Activated naive CD4-positive, alpha-beta T cell treated with anti-CD3 and anti-CD28 coated beads for 36 hours (primary cell): ENCODE measurements at regions not wholly inside any gene's neighbourhood (a gene's known extent, or its start where the extent isn't known, plus 50 kb on each side); places are given as distances from the start of the nearest gene placed in this dataset.

ENCODE experiments used
- CTCF ChIA-PET: fragments of 350-600 bp; sonication (Branson Sonifier 250); formaldehyde crosslinking; loops from one replicate; lab custom pipeline; 2021; ENCODE audit warnings: antibody characterized with exemption; lab: Charles Lee
- DNase-seq: peaks from one replicate; pipeline ENCODE4 v3.0.0-alpha.2; 2020
- H3K27ac Mint-ChIP-seq: one replicate; pipeline ENCODE4 v1.8.0; 2021; ENCODE audit warnings: mild to moderate bottlenecking, mixed read lengths
- H3K27me3 Mint-ChIP-seq: one replicate; pipeline ENCODE4 v1.8.0; 2021; ENCODE audit warnings: low read depth, mixed read lengths
- H3K36me3 Mint-ChIP-seq: one replicate; pipeline ENCODE4 v1.8.0; 2021; ENCODE audit warnings: low read depth, mixed read lengths
- H3K4me1 Mint-ChIP-seq: one replicate; pipeline ENCODE4 v1.8.0; 2021; ENCODE audit warnings: low read depth, mixed read lengths
- H3K4me3 Mint-ChIP-seq: one replicate; pipeline ENCODE4 v1.8.0; 2021; ENCODE audit warnings: mild to moderate bottlenecking, moderate library complexity, mixed read lengths
- H3K9me3 Mint-ChIP-seq: one replicate; pipeline ENCODE4 v1.8.0; 2021; ENCODE audit warnings: mixed read lengths
- intact Hi-C: fragments of 100-400 bp; cut with micrococcal nuclease; formaldehyde crosslinking; loops from one replicate; pipeline ENCODE4 v1.15.1; 2023

DNA sequence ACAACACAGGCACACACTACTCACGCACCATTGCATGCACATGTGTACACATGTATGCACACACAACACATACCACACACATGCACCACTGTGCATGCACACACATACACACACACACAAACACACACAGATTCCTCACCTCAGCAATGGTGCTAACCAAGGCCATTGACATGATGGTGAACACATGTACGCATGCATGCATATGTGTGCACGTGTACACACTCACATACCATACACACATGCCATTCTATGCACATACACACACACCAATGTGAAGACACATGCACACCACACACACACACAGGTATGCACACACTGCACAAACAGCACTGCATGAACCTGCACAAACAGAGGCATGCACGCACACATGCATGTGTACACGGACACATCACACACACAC, 976.0 kb downstream of the DCDC2C start:
- H3K27me3 Mint-ChIP-seq: no peaks in the 10 kb centered on the region
- H3K4me3 Mint-ChIP-seq: no peak overlapping the region
- CTCF ChIA-PET: no interaction called here
- peaks cover 10% of the 10 kb centered on the region for H3K9me3 Mint-ChIP-seq
- intact Hi-C loops: no loop called here
- H3K27ac Mint-ChIP-seq: no peak overlapping the region
- no peaks in the 10 kb centered on the region for H3K4me1 Mint-ChIP-seq
- no peak for DNase-seq
- no peaks in the 10 kb centered on the region for H3K36me3 Mint-ChIP-seq

DNA sequence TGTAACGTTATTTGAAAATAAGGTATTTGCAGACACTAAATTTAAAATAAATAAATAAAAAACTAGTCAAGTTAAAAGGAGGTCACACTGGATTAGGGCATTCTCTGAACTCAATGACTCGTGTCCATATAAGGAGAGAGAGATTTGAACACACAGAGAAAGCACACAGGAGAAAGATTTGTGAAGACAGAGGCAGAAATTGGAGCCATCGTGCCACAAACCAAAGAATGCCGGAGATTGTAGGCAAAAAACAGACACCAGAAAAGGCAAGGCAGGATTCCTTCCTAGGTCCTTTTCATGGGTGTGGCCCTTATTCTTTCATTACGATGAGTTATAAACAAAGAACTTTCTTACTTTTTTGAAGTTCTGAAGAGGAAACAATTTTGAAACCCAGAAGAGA, 981.5 kb downstream of the DCDC2C start:
- DNase-seq: no peak
- Mint-ChIP-seq H3K27ac (no peak overlapping the region), H3K4me1 (no peaks in the 10 kb centered on the region), H3K36me3 (no peaks in the 10 kb centered on the region), H3K9me3 (peaks cover 4% of the 10 kb centered on the region), H3K27me3 (no peaks in the 10 kb centered on the region), H3K4me3 (no peak overlapping the region)
- intact Hi-C loops: no loop called here
- CTCF ChIA-PET: no interaction called here

DNA sequence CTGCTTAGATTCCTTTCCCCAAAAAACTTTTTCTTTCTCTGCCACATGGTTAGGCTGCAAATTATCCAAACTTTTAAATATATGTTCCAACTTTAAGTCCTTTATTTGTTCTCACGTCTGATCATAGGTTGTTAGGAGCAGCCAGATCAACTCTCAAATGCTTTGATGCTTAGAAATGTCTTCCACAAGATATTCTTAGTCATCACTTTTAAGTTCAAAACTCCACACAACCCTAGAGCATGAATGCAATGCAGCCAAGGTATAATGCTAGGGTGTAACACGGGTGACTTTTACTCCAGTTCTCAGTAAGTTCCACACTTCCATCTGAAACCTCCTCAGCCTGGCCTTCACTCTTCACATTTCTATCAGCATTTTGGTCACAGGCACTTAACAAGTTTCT, 987.5 kb downstream of the DCDC2C start:
- no peaks in the 10 kb centered on the region for H3K36me3 Mint-ChIP-seq
- peaks cover 3% of the 10 kb centered on the region for H3K9me3 Mint-ChIP-seq
- no peaks in the 10 kb centered on the region for H3K4me1 Mint-ChIP-seq
- H3K27ac Mint-ChIP-seq: no peak overlapping the region
- DNase-seq: no peak
- H3K27me3 Mint-ChIP-seq: no peaks in the 10 kb centered on the region
- CTCF ChIA-PET: no interaction called here
- intact Hi-C loops: no loop called here
- no peak overlapping the region for H3K4me3 Mint-ChIP-seq

DNA sequence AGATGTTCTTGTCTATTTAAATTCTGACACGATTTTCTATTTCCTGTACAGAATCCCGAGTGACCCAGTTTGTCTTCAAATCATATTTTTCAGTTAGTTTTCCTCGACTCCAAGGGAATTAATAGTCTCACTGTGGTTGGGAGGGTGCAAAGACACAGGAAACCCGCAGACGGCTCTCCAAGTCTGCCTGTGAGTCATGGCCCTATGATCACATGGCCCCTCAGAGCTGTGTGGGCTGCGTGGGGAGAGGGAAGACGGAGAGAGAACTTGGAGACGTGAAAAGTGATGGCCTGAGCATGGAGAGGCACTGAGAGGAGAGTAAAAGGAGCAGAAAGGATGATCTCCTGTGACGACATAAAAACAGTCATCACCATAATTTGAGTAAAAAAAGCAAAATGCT, 989.9 kb downstream of the DCDC2C start:
- Mint-ChIP-seq H3K4me3 (no peak overlapping the region), H3K27ac (no peak overlapping the region), H3K4me1 (no peaks in the 10 kb centered on the region), H3K36me3 (no peaks in the 10 kb centered on the region), H3K9me3 (peaks cover 1% of the 10 kb centered on the region), H3K27me3 (no peaks in the 10 kb centered on the region)
- intact Hi-C loops: no loop called here
- no peak for DNase-seq
- CTCF ChIA-PET: no interaction called here

DNA sequence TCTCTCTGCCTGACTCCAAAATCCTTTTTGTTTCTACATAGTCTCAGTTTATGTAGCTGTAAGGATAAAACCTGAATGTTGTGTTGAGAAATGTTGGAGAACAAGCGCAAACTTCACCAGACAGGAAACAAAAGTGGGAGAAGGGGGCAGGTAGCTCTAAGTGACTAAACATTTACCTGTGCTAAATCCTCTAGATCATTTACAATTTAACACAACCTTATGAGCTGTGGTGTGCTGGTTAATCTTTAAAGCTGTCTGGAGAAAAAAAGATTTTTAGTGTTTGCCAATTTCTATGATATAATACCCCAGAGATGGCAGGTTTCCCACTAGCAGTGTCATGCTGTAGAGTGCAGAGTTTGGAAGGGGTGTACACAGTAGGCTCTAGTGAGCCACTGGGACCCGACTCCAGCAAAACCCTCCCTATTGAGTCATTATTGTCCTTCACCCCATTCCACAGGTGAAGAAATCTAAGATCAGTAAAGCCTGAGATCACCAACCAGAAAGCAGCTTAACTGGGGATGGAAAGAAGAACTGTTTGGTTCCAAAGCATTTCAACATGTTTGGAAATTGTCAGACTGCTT, 992.0 kb downstream of the DCDC2C start:
- no peak overlapping the region for H3K27ac Mint-ChIP-seq
- intact Hi-C loops: no loop called here
- H3K4me3 Mint-ChIP-seq: no peak overlapping the region
- DNase-seq: no peak
- no peaks in the 10 kb centered on the region for H3K36me3 Mint-ChIP-seq
- CTCF ChIA-PET: interaction anchor here (0.6 to 0.7 kb wide), 2 partner anchors 13 to 60 kb away, joined by 3 to 4 read pairs; no protein-coding TSS in a partner anchor
- peaks cover 1% of the 10 kb centered on the region for H3K9me3 Mint-ChIP-seq
- no peaks in the 10 kb centered on the region for H3K27me3 Mint-ChIP-seq
- H3K4me1 Mint-ChIP-seq: no peaks in the 10 kb centered on the region

DNA sequence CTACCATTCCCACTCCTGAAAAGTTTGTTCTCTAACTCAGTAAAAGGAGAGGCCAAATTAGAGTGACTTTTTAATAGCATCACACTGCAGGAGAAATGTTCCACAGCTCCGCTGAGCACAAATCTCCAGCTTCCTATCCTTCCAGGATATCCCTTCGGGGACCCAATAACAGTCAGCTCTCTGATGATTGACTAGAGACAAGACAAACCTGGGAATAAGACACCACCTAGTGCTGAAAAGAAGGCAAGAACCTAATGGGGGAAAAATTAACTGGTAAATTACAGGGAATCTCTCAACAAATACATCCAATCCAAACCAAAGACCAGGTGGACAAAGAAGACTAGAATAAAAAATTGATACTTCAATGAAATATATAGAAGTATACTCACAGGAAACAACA, 977.1 kb upstream of the SOX11 start:
- Mint-ChIP-seq H3K27ac (no peak overlapping the region), H3K4me3 (no peak overlapping the region), H3K27me3 (no peaks in the 10 kb centered on the region), H3K4me1 (no peaks in the 10 kb centered on the region), H3K9me3 (peaks cover 11% of the 10 kb centered on the region), H3K36me3 (no peaks in the 10 kb centered on the region)
- CTCF ChIA-PET: no interaction called here
- intact Hi-C loops: no loop called here
- DNase-seq: no peak

DNA sequence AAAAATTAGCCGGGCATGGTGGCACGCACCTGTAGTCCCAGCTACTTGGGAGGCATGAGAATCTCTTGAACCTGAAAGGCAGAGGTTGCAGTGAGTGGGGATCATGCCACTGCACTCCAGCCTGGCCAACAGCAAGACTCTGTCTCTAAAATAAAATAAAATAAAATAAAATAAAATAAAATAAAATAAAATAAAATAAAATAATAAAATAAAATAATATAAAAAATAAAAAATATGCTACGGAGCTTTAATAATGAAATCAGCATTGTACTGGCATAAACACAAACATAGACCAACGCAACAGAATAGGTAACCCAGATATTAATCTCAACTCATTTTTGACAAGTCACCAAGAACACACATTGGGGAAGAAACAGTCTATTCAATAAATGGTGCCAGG, 973.4 kb upstream of the SOX11 start:
- no peaks in the 10 kb centered on the region for H3K27me3 Mint-ChIP-seq
- no peaks in the 10 kb centered on the region for H3K4me1 Mint-ChIP-seq
- peaks cover 18% of the 10 kb centered on the region for H3K9me3 Mint-ChIP-seq
- DNase-seq: no peak
- intact Hi-C loops: no loop called here
- CTCF ChIA-PET: no interaction called here
- no peaks in the 10 kb centered on the region for H3K36me3 Mint-ChIP-seq
- H3K27ac Mint-ChIP-seq: no peak overlapping the region
- H3K4me3 Mint-ChIP-seq: no peak overlapping the region

DNA sequence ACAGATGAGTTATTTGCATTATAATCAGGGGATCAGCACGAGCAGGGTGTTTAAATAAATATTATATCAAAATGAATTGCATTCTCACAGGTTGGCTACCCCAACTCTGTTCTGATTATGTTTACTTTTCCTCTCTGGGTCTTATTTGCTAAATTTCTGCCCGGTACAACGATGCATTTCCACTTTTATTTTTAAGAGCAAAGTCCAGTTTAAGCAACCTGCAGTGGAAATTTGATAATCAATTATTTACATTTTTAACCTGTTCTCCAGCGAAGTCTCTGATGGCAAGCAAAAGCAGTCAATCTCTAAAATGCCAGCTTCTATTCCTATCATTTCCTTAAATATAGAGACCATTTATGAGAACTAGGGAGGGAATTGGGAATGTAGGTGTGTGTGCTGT, 966.6 kb upstream of the SOX11 start:
- CTCF ChIA-PET: no interaction called here
- Mint-ChIP-seq H3K36me3 (no peaks in the 10 kb centered on the region), H3K4me3 (no peak overlapping the region), H3K27ac (no peak overlapping the region), H3K9me3 (peaks cover 6% of the 10 kb centered on the region), H3K4me1 (no peaks in the 10 kb centered on the region), H3K27me3 (no peaks in the 10 kb centered on the region)
- intact Hi-C loops: no loop called here
- no peak for DNase-seq

DNA sequence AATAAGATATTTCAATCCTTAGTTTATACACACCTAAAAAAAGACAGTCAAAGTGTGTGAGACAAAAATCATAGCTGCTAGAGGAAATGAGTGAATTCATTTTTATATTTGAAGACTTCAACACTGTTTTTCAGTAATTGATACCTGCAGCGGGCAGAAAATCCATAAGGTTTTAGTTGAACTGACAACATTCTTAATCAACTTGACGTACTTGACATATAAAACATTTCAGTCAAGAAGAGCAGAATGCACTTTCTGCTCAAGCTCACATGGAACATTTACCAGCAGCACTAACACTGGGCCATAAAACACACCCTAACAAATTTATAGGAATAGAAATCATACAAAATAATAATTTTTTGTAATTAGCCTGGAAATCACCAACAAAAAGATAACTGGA, 959.6 kb upstream of the SOX11 start:
- intact Hi-C loops: no loop called here
- no peak for DNase-seq
- Mint-ChIP-seq H3K9me3 (peaks cover 4% of the 10 kb centered on the region), H3K4me1 (no peaks in the 10 kb centered on the region), H3K4me3 (no peak overlapping the region), H3K27me3 (no peaks in the 10 kb centered on the region), H3K36me3 (no peaks in the 10 kb centered on the region), H3K27ac (no peak overlapping the region)
- CTCF ChIA-PET: no interaction called here

DNA sequence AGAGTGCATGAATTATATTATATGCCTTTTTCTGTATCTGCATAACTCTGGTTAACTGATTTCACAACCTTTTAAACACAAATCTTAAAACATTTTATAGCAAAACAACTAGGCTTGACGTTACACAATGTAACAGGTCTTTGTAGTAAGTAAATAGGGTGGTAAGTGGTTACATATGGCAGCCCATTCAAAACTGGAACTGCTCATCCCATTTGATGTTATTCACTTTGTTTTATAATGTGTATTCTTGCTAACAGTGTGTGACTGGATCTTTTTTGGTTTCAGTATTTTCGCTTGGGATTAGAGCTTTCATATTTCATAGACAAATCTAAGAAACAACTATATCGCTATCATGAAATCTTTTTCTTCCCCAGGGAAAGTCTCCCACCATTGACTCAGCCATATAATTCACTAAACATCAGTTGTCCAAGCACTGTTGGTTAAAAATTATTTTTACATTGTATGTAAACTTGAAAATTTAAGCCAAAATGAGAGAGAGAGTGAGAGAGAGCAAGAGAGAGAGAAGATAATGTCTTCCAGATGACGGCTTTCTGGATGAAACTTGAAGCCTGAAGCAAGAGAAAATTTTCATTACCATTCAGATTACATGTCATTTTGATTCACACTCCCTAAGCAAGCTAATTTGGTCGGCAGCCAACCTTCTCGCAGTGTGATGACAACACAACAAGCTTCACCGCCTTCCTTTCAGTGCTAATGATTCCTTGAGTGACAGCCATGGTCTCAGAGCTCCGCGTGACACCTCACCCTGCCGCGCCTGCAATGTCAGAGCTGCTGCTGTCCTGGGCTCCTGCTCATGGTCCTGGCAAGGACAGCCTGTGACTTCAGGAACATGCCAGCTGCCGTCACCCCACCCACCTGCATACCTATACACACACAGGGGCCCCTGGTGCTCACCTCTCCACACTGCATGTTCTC, 946.9 kb upstream of the SOX11 start:
- intact Hi-C loops: no loop called here
- no peak overlapping the region for H3K27ac Mint-ChIP-seq

DNA sequence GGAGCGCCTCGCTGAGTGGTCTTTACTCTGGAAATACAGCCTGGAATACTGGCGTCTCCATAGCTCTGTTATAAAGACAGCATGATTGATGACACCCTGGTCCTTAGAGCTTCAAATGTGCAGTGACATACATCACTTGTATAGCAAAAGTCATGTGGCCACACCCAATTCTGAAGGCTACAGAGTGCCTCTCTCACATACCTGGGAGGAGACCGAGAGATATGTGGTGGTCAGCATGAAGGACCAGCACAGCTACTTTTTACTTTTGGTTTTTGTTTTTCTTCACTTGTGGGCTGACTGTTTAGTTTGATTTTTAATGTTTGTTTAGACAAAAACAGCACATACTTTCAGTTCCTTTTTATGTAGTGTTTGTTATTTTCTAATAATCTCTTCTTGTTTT, 938.5 kb upstream of the SOX11 start:
- DNase-seq: no peak
- intact Hi-C loops: no loop called here
- Mint-ChIP-seq H3K36me3 (no peaks in the 10 kb centered on the region), H3K27ac (no peak overlapping the region), H3K9me3 (peaks cover 7% of the 10 kb centered on the region), H3K4me3 (no peak overlapping the region), H3K27me3 (no peaks in the 10 kb centered on the region), H3K4me1 (no peaks in the 10 kb centered on the region)
- CTCF ChIA-PET: no interaction called here

More for the DNA sequence above, 946.9 kb upstream of the SOX11 start:
- CTCF ChIA-PET: no interaction called here
- Mint-ChIP-seq H3K27me3 (no peaks in the 10 kb centered on the region), H3K9me3 (peaks cover 7% of the 10 kb centered on the region), H3K4me1 (no peaks in the 10 kb centered on the region), H3K36me3 (no peaks in the 10 kb centered on the region), H3K4me3 (no peak overlapping the region)
- DNase-seq: no peak

DNA sequence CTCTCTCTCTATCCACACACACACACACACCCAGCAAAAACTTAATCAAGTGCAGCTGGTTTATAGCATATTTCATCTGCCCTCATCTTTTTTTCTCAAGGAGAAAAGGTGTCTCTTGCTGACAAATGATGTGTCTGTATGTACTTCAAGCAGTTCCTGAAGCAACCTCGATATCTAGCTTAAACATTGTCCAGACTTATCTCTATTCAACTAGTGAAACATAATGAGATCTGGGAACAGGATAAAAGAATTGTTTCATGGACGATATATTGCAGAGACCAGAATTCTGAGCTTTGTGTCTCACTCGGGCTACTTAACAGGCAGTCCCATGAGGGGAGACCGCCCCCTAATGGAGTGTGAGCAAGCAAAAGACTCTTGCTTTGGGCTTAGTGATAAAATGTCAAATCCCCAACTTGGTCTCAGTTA, 929.2 kb upstream of the SOX11 start:
- no peak overlapping the region for H3K27ac Mint-ChIP-seq
- no peaks in the 10 kb centered on the region for H3K36me3 Mint-ChIP-seq
- no peaks in the 10 kb centered on the region for H3K27me3 Mint-ChIP-seq
- no peak overlapping the region for H3K4me3 Mint-ChIP-seq
- no peaks in the 10 kb centered on the region for H3K4me1 Mint-ChIP-seq
- intact Hi-C loops: no loop called here
- CTCF ChIA-PET: interaction anchor here (0.7 kb wide), 1 partner anchor 649 kb away, joined by 3 read pairs; no protein-coding TSS in a partner anchor
- peaks cover 11% of the 10 kb centered on the region for H3K9me3 Mint-ChIP-seq
- peak; percentile 11 for DNase-seq
